OCI-LY1 (cell line): ENCODE measurements at regions not wholly inside any gene's neighbourhood (a gene's known extent, or its start where the extent isn't known, plus 50 kb on each side); places are given as distances from the start of the nearest gene placed in this dataset.

Source experiments
- H2AFZ ChIP-seq: fragments of 200-600 bp; sonication (generic), shearing (Covaris generic); 2 replicates; pipeline ENCODE4 v1.6.0; 2014; ENCODE audit warnings: antibody characterized with exemption, mild to moderate bottlenecking, low read length
- H3F3A ChIP-seq: fragments of 200-600 bp; sonication (generic), shearing (Covaris generic); 2 replicates; pipeline ENCODE4 v1.6.0; 2014; ENCODE audit warnings: mild to moderate bottlenecking, antibody characterized with exemption, low read length, moderate library complexity; ENCODE audit not compliant: insufficient read depth
- H3K27ac ChIP-seq: fragments of 200-600 bp; sonication (generic); 2 replicates; pipeline ENCODE4 v1.5.1; 2014; ENCODE audit warnings: low read length, mixed run types, mild to moderate bottlenecking, low read depth; ENCODE audit not compliant: poor library complexity, severe bottlenecking
- H3K27me3 ChIP-seq: fragments of 200-600 bp; sonication (generic); 2 replicates; pipeline ENCODE4 v1.6.0; 2014; ENCODE audit warnings: antibody characterized with exemption, mild to moderate bottlenecking, low read length, moderate library complexity; ENCODE audit not compliant: insufficient read depth
- H3K36me3 ChIP-seq: fragments of 200-600 bp; sonication (generic); 2 replicates; pipeline ENCODE4 v1.6.1; 2014; ENCODE audit warnings: mild to moderate bottlenecking, antibody characterized with exemption, low read length, moderate library complexity, mixed read lengths; ENCODE audit not compliant: insufficient read depth
- H3K4me1 ChIP-seq: fragments of 200-600 bp; sonication (generic); 2 replicates; pipeline ENCODE4 v1.5.1; 2014; ENCODE audit warnings: mild to moderate bottlenecking, low read length, moderate library complexity; ENCODE audit not compliant: insufficient read depth, severe bottlenecking
- H3K4me2 ChIP-seq: fragments of 200-600 bp; sonication (generic), shearing (Covaris generic); 2 replicates; pipeline ENCODE4 v1.6.1; 2014; ENCODE audit warnings: low read length
- H3K4me3 ChIP-seq: fragments of 200-600 bp; sonication (generic); 2 replicates; pipeline ENCODE4 v1.5.1; 2014; ENCODE audit warnings: low read length, low read depth, mild to moderate bottlenecking, mixed read lengths; ENCODE audit not compliant: poor library complexity, severe bottlenecking
- H3K79me2 ChIP-seq: fragments of 200-600 bp; shearing (Covaris generic); 2 replicates; pipeline ENCODE4 v1.6.1; 2016; ENCODE audit warnings: mixed run types, low read length, mixed read lengths; ENCODE audit not compliant: insufficient read depth
- H3K9ac ChIP-seq: fragments of 200-600 bp; sonication (generic), shearing (Covaris generic); 2 replicates; pipeline ENCODE4 v1.6.1; 2014; ENCODE audit warnings: mild to moderate bottlenecking, low read length, mixed read lengths
- H3K9me2 ChIP-seq: fragments of 200-600 bp; sonication (generic), shearing (Covaris generic); 2 replicates; pipeline ENCODE4 v1.6.1; 2014; ENCODE audit warnings: low read depth, mild to moderate bottlenecking, low read length, mixed read lengths
- H3K9me3 ChIP-seq: fragments of 200-600 bp; shearing (Covaris generic); 2 replicates; pipeline ENCODE4 v1.6.1; 2014; ENCODE audit warnings: low read length, mixed read lengths
- H4K20me1 ChIP-seq: fragments of 200-600 bp; sonication (generic), shearing (Covaris generic); 2 replicates; pipeline ENCODE4 v1.6.0; 2016; ENCODE audit warnings: mild to moderate bottlenecking, low read length; ENCODE audit not compliant: insufficient read depth
- EZH2 ChIP-seq: fragments of 200-600 bp; sonication (generic), shearing (Covaris generic); IDR thresholded peaks from 2 replicates; pipeline ENCODE4 v1.8.0; 2017; ENCODE audit warnings: borderline replicate concordance, mixed run types, mild to moderate bottlenecking, antibody characterized with exemption, low read length, moderate library complexity, mixed read lengths
- TF ChIP-seq, protein P1 (sequence below): fragments of 200-600 bp; sonication (generic), shearing (Covaris generic); IDR thresholded peaks from 2 replicates; pipeline ENCODE4 v1.5.1; 2017; ENCODE audit warnings: mild to moderate bottlenecking, antibody characterized with exemption, low read length, moderate library complexity, mixed read lengths

DNA sequence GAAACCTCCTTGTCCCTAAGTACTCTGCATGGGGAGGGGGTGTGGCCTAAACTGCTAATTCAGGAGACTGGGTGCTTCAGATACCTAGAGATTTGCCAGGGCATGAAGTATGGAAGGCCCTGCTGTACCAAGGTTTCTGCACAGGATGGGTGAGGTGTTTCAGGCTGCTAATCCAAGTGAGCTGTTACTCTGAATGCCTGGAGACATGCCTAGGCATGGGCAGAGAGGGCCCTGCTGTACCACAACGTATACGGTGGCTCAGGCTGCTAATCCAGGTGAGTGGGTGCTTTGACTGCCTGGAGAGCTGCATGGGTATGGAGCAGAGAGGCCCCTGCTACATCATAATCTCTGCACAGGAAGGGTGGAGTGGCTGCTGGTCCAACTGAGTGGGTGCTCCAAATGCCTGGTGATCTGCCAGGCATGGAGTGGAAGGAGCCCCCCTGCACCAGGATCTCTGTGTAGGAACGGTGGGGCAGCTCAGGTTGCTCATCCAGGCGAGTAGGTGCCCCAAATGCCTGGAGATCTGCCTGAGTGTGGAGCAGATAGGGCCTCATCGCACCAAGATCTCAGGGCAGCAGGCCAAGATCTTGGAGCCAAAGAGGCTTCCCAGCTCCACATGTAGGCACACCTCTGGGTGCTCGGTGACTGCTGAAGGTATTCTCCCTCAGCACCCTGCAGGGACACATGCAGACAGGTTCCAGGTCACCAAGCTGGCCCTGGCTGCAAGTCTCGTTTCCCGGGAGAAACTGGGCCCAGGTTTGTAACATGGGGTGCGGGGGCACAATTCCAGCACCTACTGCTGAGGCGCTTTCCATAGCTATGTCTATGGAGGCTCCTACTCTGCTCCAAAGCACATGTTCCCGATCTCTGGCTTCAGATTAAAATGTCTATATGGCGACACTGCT is 252.5 kb upstream of the PLXNA2 start:
- no peak for TF ChIP-seq EZH2
- TF ChIP-seq, protein P1, sequence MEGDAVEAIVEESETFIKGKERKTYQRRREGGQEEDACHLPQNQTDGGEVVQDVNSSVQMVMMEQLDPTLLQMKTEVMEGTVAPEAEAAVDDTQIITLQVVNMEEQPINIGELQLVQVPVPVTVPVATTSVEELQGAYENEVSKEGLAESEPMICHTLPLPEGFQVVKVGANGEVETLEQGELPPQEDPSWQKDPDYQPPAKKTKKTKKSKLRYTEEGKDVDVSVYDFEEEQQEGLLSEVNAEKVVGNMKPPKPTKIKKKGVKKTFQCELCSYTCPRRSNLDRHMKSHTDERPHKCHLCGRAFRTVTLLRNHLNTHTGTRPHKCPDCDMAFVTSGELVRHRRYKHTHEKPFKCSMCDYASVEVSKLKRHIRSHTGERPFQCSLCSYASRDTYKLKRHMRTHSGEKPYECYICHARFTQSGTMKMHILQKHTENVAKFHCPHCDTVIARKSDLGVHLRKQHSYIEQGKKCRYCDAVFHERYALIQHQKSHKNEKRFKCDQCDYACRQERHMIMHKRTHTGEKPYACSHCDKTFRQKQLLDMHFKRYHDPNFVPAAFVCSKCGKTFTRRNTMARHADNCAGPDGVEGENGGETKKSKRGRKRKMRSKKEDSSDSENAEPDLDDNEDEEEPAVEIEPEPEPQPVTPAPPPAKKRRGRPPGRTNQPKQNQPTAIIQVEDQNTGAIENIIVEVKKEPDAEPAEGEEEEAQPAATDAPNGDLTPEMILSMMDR = no peak

DNA sequence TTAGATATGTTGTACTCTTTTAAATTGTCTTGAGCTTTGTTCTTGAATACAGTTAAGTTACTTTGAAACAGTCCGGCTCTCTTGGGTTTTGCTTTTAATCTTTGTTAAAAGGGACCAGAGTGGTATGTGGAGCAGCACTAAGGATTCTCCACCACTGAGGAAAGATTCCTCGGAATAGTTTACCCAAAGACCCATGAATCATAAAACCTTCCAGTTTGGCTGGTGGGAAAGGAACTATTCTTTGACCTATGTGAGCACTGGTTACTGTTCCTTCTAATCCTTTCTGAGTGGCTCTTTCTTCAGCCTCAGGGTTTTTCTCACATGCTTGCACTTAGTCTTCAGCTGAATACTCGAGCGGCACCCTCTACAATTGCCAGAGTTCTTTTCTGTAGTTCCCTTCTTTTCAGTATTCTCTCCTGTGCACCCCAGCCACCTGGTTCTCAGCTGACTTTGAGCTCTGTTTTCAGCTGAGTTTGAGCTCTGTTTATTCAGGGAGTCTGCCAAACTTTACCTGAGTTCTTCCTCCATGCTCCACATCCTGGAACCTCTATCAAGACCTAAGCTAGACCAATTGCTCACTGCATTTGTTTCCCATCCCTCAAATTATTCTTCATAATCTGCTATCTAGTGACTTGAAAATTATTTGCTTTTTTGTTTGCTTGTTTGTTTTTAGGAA is 253.8 kb upstream of the PLXNA2 start:
- H2AFZ ChIP-seq = no peak overlapping the region
- no peak overlapping the region for H3K27ac ChIP-seq

More for the DNA sequence above, 252.5 kb upstream of the PLXNA2 start:
- Histone ChIP-seq H3K27ac (no peak overlapping the region), H3K27me3 (no peaks in the 10 kb centered on the region), H3K9me2 (no peaks in the 10 kb centered on the region), H3K4me3 (no peak overlapping the region), H4K20me1 (no peaks in the 10 kb centered on the region), H3K9me3 (no peaks in the 10 kb centered on the region), H3K4me2 (no peak overlapping the region), H3K36me3 (no peaks in the 10 kb centered on the region), H3K79me2 (no peaks in the 10 kb centered on the region), H2AFZ (no peak overlapping the region), H3F3A (no peaks in the 10 kb centered on the region), H3K4me1 (no peaks in the 10 kb centered on the region), H3K9ac (no peak overlapping the region)

DNA sequence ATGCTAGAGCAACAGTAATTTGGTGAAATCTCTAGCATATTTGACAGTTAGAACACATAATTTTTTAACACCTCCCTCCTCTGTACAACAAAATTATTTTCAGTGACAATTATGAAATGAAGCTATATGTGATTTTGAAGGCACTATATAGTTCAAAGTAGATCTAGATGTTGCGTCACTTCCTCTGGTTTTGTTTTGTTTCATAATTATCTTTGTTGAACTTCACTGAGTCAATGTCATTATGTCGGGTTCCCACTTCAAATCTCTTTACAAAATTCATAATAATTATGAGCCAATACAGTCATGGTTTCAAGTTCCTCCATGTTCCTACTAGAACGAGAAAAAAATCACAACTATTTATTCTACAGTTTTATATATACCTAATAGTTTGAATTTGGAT is 254.8 kb upstream of the PLXNA2 start:
- Histone ChIP-seq H3K9ac (no peak overlapping the region), H4K20me1 (no peaks in the 10 kb centered on the region), H3K27ac (no peak overlapping the region), H3K79me2 (no peaks in the 10 kb centered on the region), H3K4me2 (no peak overlapping the region), H3F3A (no peaks in the 10 kb centered on the region), H3K9me2 (no peaks in the 10 kb centered on the region), H3K9me3 (no peaks in the 10 kb centered on the region), H3K36me3 (no peaks in the 10 kb centered on the region), H3K27me3 (no peaks in the 10 kb centered on the region), H3K4me1 (no peaks in the 10 kb centered on the region), H2AFZ (no peak overlapping the region), H3K4me3 (no peak overlapping the region)
- no peak for TF ChIP-seq EZH2
- TF ChIP-seq, protein P1 = no peak

More for the DNA sequence above, 253.8 kb upstream of the PLXNA2 start:
- Histone ChIP-seq H3K9me3 (no peaks in the 10 kb centered on the region), H3K9ac (no peak overlapping the region), H3F3A (no peaks in the 10 kb centered on the region), H3K4me2 (no peak overlapping the region), H3K27me3 (no peaks in the 10 kb centered on the region), H3K9me2 (no peaks in the 10 kb centered on the region), H3K4me3 (no peak overlapping the region), H3K4me1 (no peaks in the 10 kb centered on the region), H3K79me2 (no peaks in the 10 kb centered on the region), H4K20me1 (no peaks in the 10 kb centered on the region), H3K36me3 (no peaks in the 10 kb centered on the region)
- TF ChIP-seq, protein P1 = no peak
